NCI-H2196 treated with DMSO at 0.1 percent for 48 hours (cell line): ENCODE measurements at regions not wholly inside any gene's neighbourhood (a gene's known extent, or its start where the extent isn't known, plus 50 kb on each side); places are given as distances from the start of the nearest gene placed in this dataset.
"Not testable (repeated sequence)": the region's sequence is repeated elsewhere in the genome, so short reads cannot be mapped to it uniquely, and the experiment has no call there.

ENCODE experiments used
- DNase-seq: peaks from one replicate; lab custom pipeline; 2025; ENCODE audit not compliant: unreplicated experiment; lab: John Stamatoyannopoulos, UW

GRCh38 chr16:29278097-29278871 is 128.2 kb downstream of the NPIPB11 start:
- not testable (repeated sequence) for DNase-seq

GRCh38 chr16:29276446-29276845 is 130.1 kb downstream of the NPIPB11 start:
- DNase-seq, result not testable (repeated sequence)

- DNase-seq, result not testable (repeated sequence)
These were observed 132.2 kb downstream of the NPIPB11 start for GRCh38 chr16:29274055-29275035.

- not testable (repeated sequence) for DNase-seq
These were observed 133.0 kb downstream of the NPIPB11 start for GRCh38 chr16:29273298-29274054.

- not testable (repeated sequence) for DNase-seq
These were observed 134.5 kb downstream of the NPIPB11 start for GRCh38 chr16:29271721-29272675.

GRCh38 chr16:29270923-29271322 is 135.6 kb downstream of the NPIPB11 start:
- DNase-seq, result not testable (repeated sequence)

- not testable (repeated sequence) for DNase-seq
These were observed 136.5 kb downstream of the NPIPB11 start for GRCh38 chr16:29270033-29270432.

- DNase-seq, result not testable (repeated sequence)
These were observed 137.2 kb downstream of the NPIPB11 start for GRCh38 chr16:29269192-29269811.

- not testable (repeated sequence) for DNase-seq
These were observed 137.7 kb downstream of the NPIPB11 start for GRCh38 chr16:29268785-29269191.

GRCh38 chr16:29268348-29268747 is 138.2 kb downstream of the NPIPB11 start:
- DNase-seq, result not testable (repeated sequence)

GRCh38 chr16:29267891-29268290 is 138.6 kb downstream of the NPIPB11 start:
- not testable (repeated sequence) for DNase-seq

GRCh38 chr16:29267055-29267619 is 139.4 kb downstream of the NPIPB11 start:
- DNase-seq, result not testable (repeated sequence)

- not testable (repeated sequence) for DNase-seq
These were observed 139.9 kb downstream of the NPIPB11 start for GRCh38 chr16:29266612-29267011.

GRCh38 chr16:29265255-29265853 is 141.2 kb downstream of the NPIPB11 start:
- peak; percentile 66 for DNase-seq

- not testable (repeated sequence) for DNase-seq
These were observed 142.3 kb downstream of the NPIPB11 start for GRCh38 chr16:29264080-29264837.

- DNase-seq, result not testable (repeated sequence)
These were observed 143.8 kb downstream of the NPIPB11 start for GRCh38 chr16:29262725-29263124.

GRCh38 chr16:29261427-29262248 is 144.9 kb downstream of the NPIPB11 start:
- DNase-seq, result not testable (repeated sequence)
